WTC11 (cell line): ENCODE measurements at regions not wholly inside any gene's neighbourhood (a gene's known extent, or its start where the extent isn't known, plus 50 kb on each side); places are given as distances from the start of the nearest gene placed in this dataset.

ENCODE experiments used
- CBFB ChIP-seq: sonication (generic); formaldehyde crosslinking; IDR thresholded peaks from 2 replicates; pipeline ENCODE4 v1.8.1; 2022; ENCODE audit warnings: mild to moderate bottlenecking, low read depth, missing genetic modification reagents
- MAX ChIP-seq: sonication (generic); formaldehyde crosslinking; IDR thresholded peaks from 2 replicates; pipeline ENCODE4 v1.8.0; 2022; ENCODE audit warnings: mild to moderate bottlenecking, missing genetic modification reagents
- ZNF138 ChIP-seq: sonication (generic); formaldehyde crosslinking; conservative IDR thresholded peaks from 2 replicates; pipeline ENCODE4 v1.8.1; 2022; ENCODE audit warnings: mild to moderate bottlenecking, moderate library complexity, missing genetic modification reagents
- ZNF263 ChIP-seq: sonication (generic); formaldehyde crosslinking; IDR thresholded peaks from 2 replicates; pipeline ENCODE4 v1.8.1; 2022; ENCODE audit warnings: low read depth, mild to moderate bottlenecking, moderate library complexity, missing genetic modification reagents
- TF ChIP-seq, protein P1 (sequence below): sonication (generic); formaldehyde crosslinking; IDR thresholded peaks from 2 replicates; pipeline ENCODE4 v1.8.1; 2023; ENCODE audit warnings: mild to moderate bottlenecking, moderate library complexity, missing genetic modification reagents
- TF ChIP-seq, protein P2 (sequence below): sonication (generic); formaldehyde crosslinking; IDR thresholded peaks from 2 replicates; pipeline ENCODE4 v1.8.1; 2022; ENCODE audit warnings: low read depth, mild to moderate bottlenecking, moderate library complexity, missing genetic modification reagents, borderline replicate concordance

DNA sequence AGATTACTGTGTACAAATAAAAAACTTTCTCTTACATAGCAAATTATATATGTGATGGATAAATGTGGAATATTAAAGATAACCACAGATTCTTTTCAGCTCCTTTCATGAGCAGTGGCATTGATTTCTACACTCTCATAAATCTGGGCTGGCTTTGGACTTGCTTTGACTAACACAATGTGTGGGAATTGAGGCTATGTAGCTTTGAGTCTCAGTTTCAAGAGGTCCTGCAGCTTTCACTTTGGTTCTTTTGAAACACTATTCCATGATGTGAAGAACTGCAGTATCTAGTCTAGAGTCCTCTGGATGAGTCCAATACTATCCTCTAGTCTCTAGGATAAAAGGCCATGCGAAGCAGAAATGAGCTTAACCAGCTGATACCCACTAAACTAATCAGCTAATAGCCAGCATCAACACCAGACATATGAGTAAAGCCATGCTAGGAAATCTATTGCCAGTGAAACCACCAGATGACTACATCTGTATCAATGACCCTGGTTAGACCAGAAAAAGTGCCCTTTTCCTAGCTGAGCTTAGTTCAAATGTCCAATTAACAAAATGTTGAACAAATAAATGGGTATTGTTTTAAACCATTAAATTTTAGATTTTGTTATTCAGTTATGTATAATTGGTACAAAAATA, 274.9 kb upstream of the ZPLD1 start:
- TF ChIP-seq MAX (CRISPR knock-in tag) (no peak), ZNF138 (CRISPR knock-in tag) (no peak), CBFB (CRISPR knock-in tag) (no peak), ZNF263 (CRISPR knock-in tag) (no peak)
- TF ChIP-seq, protein P1, sequence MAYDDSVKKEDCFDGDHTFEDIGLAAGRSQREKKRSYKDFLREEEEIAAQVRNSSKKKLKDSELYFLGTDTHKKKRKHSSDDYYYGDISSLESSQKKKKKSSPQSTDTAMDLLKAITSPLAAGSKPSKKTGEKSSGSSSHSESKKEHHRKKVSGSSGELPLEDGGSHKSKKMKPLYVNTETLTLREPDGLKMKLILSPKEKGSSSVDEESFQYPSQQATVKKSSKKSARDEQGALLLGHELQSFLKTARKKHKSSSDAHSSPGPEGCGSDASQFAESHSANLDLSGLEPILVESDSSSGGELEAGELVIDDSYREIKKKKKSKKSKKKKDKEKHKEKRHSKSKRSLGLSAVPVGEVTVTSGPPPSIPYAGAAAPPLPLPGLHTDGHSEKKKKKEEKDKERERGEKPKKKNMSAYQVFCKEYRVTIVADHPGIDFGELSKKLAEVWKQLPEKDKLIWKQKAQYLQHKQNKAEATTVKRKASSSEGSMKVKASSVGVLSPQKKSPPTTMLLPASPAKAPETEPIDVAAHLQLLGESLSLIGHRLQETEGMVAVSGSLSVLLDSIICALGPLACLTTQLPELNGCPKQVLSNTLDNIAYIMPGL (CRISPR knock-in tag): no peak
- TF ChIP-seq, protein P2, sequence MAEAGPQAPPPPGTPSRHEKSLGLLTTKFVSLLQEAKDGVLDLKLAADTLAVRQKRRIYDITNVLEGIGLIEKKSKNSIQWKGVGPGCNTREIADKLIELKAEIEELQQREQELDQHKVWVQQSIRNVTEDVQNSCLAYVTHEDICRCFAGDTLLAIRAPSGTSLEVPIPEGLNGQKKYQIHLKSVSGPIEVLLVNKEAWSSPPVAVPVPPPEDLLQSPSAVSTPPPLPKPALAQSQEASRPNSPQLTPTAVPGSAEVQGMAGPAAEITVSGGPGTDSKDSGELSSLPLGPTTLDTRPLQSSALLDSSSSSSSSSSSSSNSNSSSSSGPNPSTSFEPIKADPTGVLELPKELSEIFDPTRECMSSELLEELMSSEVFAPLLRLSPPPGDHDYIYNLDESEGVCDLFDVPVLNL: no peak
